Uterus (tissue), 3 donors: ENCODE measurements at regions not wholly inside any gene's neighbourhood (a gene's known extent, or its start where the extent isn't known, plus 50 kb on each side); places are given as distances from the start of the nearest gene placed in this dataset.

Experiments
- DNase-seq, 2 donors: peaks; one replicate each; pipeline ENCODE4 v3.0.0-alpha.2; 2019 to 2020
- H3K27ac ChIP-seq, 2 donors: fragments of 200-600 bp; sonication (generic); 1 replicate in 1 of 2; 2 replicates in 1 of 2; pipeline ENCODE4 v1.5.1; 2016 to 2018
- H3K27me3 ChIP-seq, 2 donors: fragments of 200-600 bp; sonication (generic); one replicate each; pipeline ENCODE4 v1.5.1; 2018 to 2019; ENCODE audit warnings: control low read depth in 1 of 2
- H3K36me3 ChIP-seq, 2 donors: fragments of 200-600 bp; sonication (generic); one replicate each; pipeline ENCODE4 v1.5.1; 2019; ENCODE audit warnings: control low read depth in 1 of 2
- H3K4me1 ChIP-seq, 2 donors: fragments of 200-600 bp; sonication (generic); one replicate each; pipeline ENCODE4 v1.5.1; 2018 to 2019; ENCODE audit warnings: control low read depth in 1 of 2
- H3K4me3 ChIP-seq, 2 donors: fragments of 200-600 bp; sonication (generic); 1 replicate in 1 of 2; 2 replicates in 1 of 2; pipeline ENCODE4 v1.5.1; 2018 to 2019; ENCODE audit warnings: mild to moderate bottlenecking in 1 of 2
- H3K9me3 ChIP-seq, 2 donors: fragments of 200-600 bp; sonication (generic); one replicate each; pipeline ENCODE4 v1.5.1; 2019; ENCODE audit warnings: control low read depth in 1 of 2
- CTCF ChIP-seq, 4 experiments: fragments of 200-600 bp in 2 of 4; fragments of 450-650 bp in 2 of 4; sonication (generic) in 2 of 4; IDR thresholded peaks; one replicate each; pipeline ENCODE4 v1.5.1; 2016 to 2019; ENCODE audit warnings: antibody characterized with exemption in 4 of 4, mild to moderate bottlenecking in 2 of 4, moderate library complexity in 1 of 4
- POLR2A ChIP-seq, 2 donors: fragments of 450-650 bp; IDR thresholded peaks; one replicate each; pipeline ENCODE4 v1.6.1; 2016; ENCODE audit warnings: antibody characterized with exemption in 2 of 2, mild to moderate bottlenecking in 1 of 2, moderate library complexity in 1 of 2
- intact Hi-C: fragments of 100-400 bp; cut with DNase I; formaldehyde crosslinking; loops from one replicate; pipeline ENCODE4 v1.15.1; 2023; ENCODE audit warnings: low total_unique reads
- donor health status: DM: yes; HTN: yes; CAD: no.

- TF ChIP-seq CTCF (IDR thresholded peaks at IDR 0.05) (no peak), POLR2A (IDR thresholded peaks at IDR 0.05) (no peak)
- Histone ChIP-seq H3K27ac (no peak overlapping the region), H3K36me3 (no peaks in the 10 kb centered on the region), H3K9me3 (no peaks in the 10 kb centered on the region), H3K4me3 (no peak overlapping the region), H3K27me3 (no peaks in the 10 kb centered on the region), H3K4me1 (no peaks in the 10 kb centered on the region)
- no peak for DNase-seq
- intact Hi-C loops: no loop called here
Measured at GRCh38 chr15:92538115-92538514, 117.5 kb downstream of the FAM174B start.

GRCh38 chr15:92533298-92533697 is 122.3 kb downstream of the FAM174B start:
- intact Hi-C loops: no loop called here
- H3K36me3 ChIP-seq: no peaks in the 10 kb centered on the region
- no peak for DNase-seq
- no peaks in the 10 kb centered on the region for H3K27me3 ChIP-seq
- H3K4me1 ChIP-seq: no peaks in the 10 kb centered on the region
- no peak for TF ChIP-seq CTCF (IDR thresholded peaks at IDR 0.05)
- no peak for TF ChIP-seq POLR2A (IDR thresholded peaks at IDR 0.05)
- no peak overlapping the region for H3K27ac ChIP-seq
- no peaks in the 10 kb centered on the region for H3K9me3 ChIP-seq
- no peak overlapping the region for H3K4me3 ChIP-seq

- no peak for DNase-seq
Measured at GRCh38 chr15:92531406-92531805, 124.2 kb downstream of the FAM174B start.

DNA sequence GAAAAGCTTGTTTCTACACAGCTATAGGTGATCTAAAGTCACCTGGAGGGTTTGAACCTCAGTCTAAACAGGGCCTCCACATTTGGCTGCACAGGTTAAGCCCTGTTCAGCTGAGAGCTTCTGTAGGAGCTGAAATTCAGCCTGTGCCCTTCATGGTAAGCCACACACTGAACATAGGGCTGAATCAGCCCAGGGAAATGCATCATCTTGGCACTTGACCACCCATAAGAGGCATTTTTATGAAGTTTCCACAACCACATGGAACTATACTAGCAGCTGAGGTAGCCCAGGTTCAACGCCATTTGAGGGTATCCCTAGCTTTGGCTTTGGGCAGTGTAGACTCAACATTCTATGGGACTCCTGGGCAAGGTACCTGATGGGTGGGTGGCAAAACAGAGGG is 126.8 kb downstream of the FAM174B start:
- H3K4me1 ChIP-seq: no peaks in the 10 kb centered on the region
- no peaks in the 10 kb centered on the region for H3K9me3 ChIP-seq
- H3K27ac ChIP-seq: no peak overlapping the region
- DNase-seq: no peak
- H3K36me3 ChIP-seq: no peaks in the 10 kb centered on the region
- TF ChIP-seq CTCF (IDR thresholded peaks at IDR 0.05): no peak
- no peak for TF ChIP-seq POLR2A (IDR thresholded peaks at IDR 0.05)
- intact Hi-C loops: loop anchor here (10.0 kb wide), 1 partner anchor 186 kb away; no protein-coding TSS in a partner anchor
- H3K4me3 ChIP-seq: no peak overlapping the region
- no peaks in the 10 kb centered on the region for H3K27me3 ChIP-seq

More at GRCh38 chr15:92531406-92531805, 124.2 kb downstream of the FAM174B start:
- no peaks in the 10 kb centered on the region for H3K4me1 ChIP-seq
- H3K9me3 ChIP-seq: no peaks in the 10 kb centered on the region
- no peaks in the 10 kb centered on the region for H3K27me3 ChIP-seq
- TF ChIP-seq CTCF (IDR thresholded peaks at IDR 0.05): no peak
- TF ChIP-seq POLR2A (IDR thresholded peaks at IDR 0.05): no peak
- intact Hi-C loops: no loop called here
- no peak overlapping the region for H3K27ac ChIP-seq
- no peak overlapping the region for H3K4me3 ChIP-seq
- no peaks in the 10 kb centered on the region for H3K36me3 ChIP-seq

- no peak for DNase-seq
- H3K4me1 ChIP-seq: no peaks in the 10 kb centered on the region
- no peak overlapping the region for H3K27ac ChIP-seq
- no peak overlapping the region for H3K4me3 ChIP-seq
- no peaks in the 10 kb centered on the region for H3K9me3 ChIP-seq
- TF ChIP-seq POLR2A (IDR thresholded peaks at IDR 0.05): no peak
- no peak for TF ChIP-seq CTCF (IDR thresholded peaks at IDR 0.05)
- H3K36me3 ChIP-seq: no peaks in the 10 kb centered on the region
- no peaks in the 10 kb centered on the region for H3K27me3 ChIP-seq
- intact Hi-C loops: loop anchor here (10.0 kb wide), 1 partner anchor 188 kb away; no protein-coding TSS in a partner anchor
Measured at GRCh38 chr15:92527197-92527596, 128.4 kb downstream of the FAM174B start.
